Neural cell (in vitro differentiated cells): ENCODE measurements at regions not wholly inside any gene's neighbourhood (a gene's known extent, or its start where the extent isn't known, plus 50 kb on each side); places are given as distances from the start of the nearest gene placed in this dataset.

Source experiments
- H2AFZ ChIP-seq: fragments of 200-600, 300-800 bp; sonication (generic), shearing (Covaris generic); 2 replicates; pipeline ENCODE4 v1.6.0; 2014; ENCODE audit warnings: low read depth, mild to moderate bottlenecking, antibody characterized with exemption, low read length, moderate library complexity
- H3F3A ChIP-seq: fragments of 200-600 bp; shearing (Covaris generic); 2 replicates; pipeline ENCODE4 v1.6.1; 2016; ENCODE audit warnings: mild to moderate bottlenecking, moderate library complexity, mixed read lengths, antibody characterized with exemption, low read length; ENCODE audit not compliant: insufficient read depth, poor library complexity, severe bottlenecking
- H3K27ac ChIP-seq: fragments of 200-600, 300-800 bp; sonication (generic), shearing (Covaris generic); 2 replicates; pipeline ENCODE4 v1.5.1; 2014; ENCODE audit warnings: mild to moderate bottlenecking, low read length, moderate library complexity
- H3K27me3 ChIP-seq: fragments of 300-800, 200-600 bp; sonication (generic), shearing (Covaris generic); 2 replicates; pipeline ENCODE4 v1.6.0; 2014; ENCODE audit warnings: mild to moderate bottlenecking, low read depth, low read length, moderate library complexity; ENCODE audit not compliant: insufficient read depth
- H3K36me3 ChIP-seq: fragments of 300-800, 200-600 bp; sonication (generic), shearing (Covaris generic); 2 replicates; pipeline ENCODE4 v1.5.1; 2014; ENCODE audit warnings: mild to moderate bottlenecking, antibody characterized with exemption, low read length, moderate library complexity; ENCODE audit not compliant: insufficient read depth
- H3K4me2 ChIP-seq: fragments of 300-800, 200-600 bp; sonication (generic), shearing (Covaris generic); 2 replicates; pipeline ENCODE4 v1.6.0; 2014; ENCODE audit warnings: mild to moderate bottlenecking, low read length
- H3K4me3 ChIP-seq: fragments of 300-800, 200-600 bp; sonication (generic), shearing (Covaris generic); 2 replicates; pipeline ENCODE4 v1.5.1; 2014; ENCODE audit warnings: mild to moderate bottlenecking, low read length, moderate library complexity
- H3K79me2 ChIP-seq: fragments of 200-600 bp; shearing (Covaris generic); replicated peaks from 2 replicates; pipeline ENCODE4 v1.6.0; 2014; ENCODE audit warnings: mild to moderate bottlenecking, low read length, moderate library complexity; ENCODE audit not compliant: insufficient read depth
- H3K9ac ChIP-seq: fragments of 300-800, 200-600 bp; sonication (generic), shearing (Covaris generic); 2 replicates; pipeline ENCODE4 v1.6.1; 2016; ENCODE audit warnings: mild to moderate bottlenecking, low read length, mixed read lengths
- H3K9me2 ChIP-seq: fragments of 200-600 bp; shearing (Covaris generic); 2 replicates; pipeline ENCODE4 v1.6.1; 2016; ENCODE audit warnings: mild to moderate bottlenecking, low read length, mixed read lengths; ENCODE audit not compliant: insufficient read depth
- H3K9me3 ChIP-seq: fragments of 200-600, 300-800 bp; sonication (generic), shearing (Covaris generic); 2 replicates; pipeline ENCODE4 v1.6.1; 2016; ENCODE audit warnings: mild to moderate bottlenecking, mixed run types, low read length, moderate library complexity, mixed read lengths
- H4K20me1 ChIP-seq: fragments of 200-600 bp; shearing (Covaris generic); 2 replicates; pipeline ENCODE4 v1.6.1; 2016; ENCODE audit warnings: mild to moderate bottlenecking, mixed run types; ENCODE audit not compliant: insufficient read depth
- CTCF ChIP-seq: fragments of 450-650 bp; IDR thresholded peaks from 2 replicates; pipeline ENCODE4 v1.5.1; 2014; ENCODE audit warnings: antibody characterized with exemption, mild to moderate bottlenecking, moderate library complexity; ENCODE audit not compliant: poor library complexity, severe bottlenecking
- EP300 ChIP-seq: fragments of 450-650 bp; conservative IDR thresholded peaks from 2 replicates; pipeline ENCODE4 v1.6.1; 2014; ENCODE audit warnings: antibody characterized with exemption, mild to moderate bottlenecking, moderate library complexity; ENCODE audit not compliant: poor library complexity, severe bottlenecking
- EZH2 ChIP-seq: fragments of 200-600, 300-800 bp; shearing (Covaris generic), sonication (generic); IDR thresholded peaks from 2 replicates; pipeline ENCODE4 v1.6.1; 2014; ENCODE audit warnings: antibody characterized with exemption, low read length, borderline replicate concordance, mild to moderate bottlenecking; ENCODE audit not compliant: insufficient read depth, poor library complexity, severe bottlenecking
- MXI1 ChIP-seq: fragments of 450-650 bp; conservative IDR thresholded peaks from 2 replicates; pipeline ENCODE4 v1.6.1; 2014; ENCODE audit warnings: antibody characterized with exemption, mild to moderate bottlenecking; ENCODE audit not compliant: poor library complexity, severe bottlenecking
- POLR2AphosphoS5 ChIP-seq: IDR thresholded peaks from 2 replicates; pipeline ENCODE4 v1.6.1; 2012
- RAD21 ChIP-seq: fragments of 450-650 bp; conservative IDR thresholded peaks from 2 replicates; pipeline ENCODE4 v1.6.1; 2014; ENCODE audit warnings: antibody characterized with exemption, mild to moderate bottlenecking, moderate library complexity
- REST ChIP-seq: IDR thresholded peaks from 2 replicates; pipeline ENCODE4 v1.6.1; 2012; ENCODE audit warnings: borderline replicate concordance
- SMC3 ChIP-seq: fragments of 450-650 bp; conservative IDR thresholded peaks from 2 replicates; pipeline ENCODE4 v1.6.1; 2014; ENCODE audit warnings: antibody characterized with exemption, mild to moderate bottlenecking, moderate library complexity; ENCODE audit not compliant: poor library complexity
- TAF1 ChIP-seq: IDR thresholded peaks from 2 replicates; pipeline ENCODE4 v1.6.1; 2012; ENCODE audit warnings: low read depth

- Histone ChIP-seq H3K27ac (no peak overlapping the region), H3K9me3 (no peaks in the 10 kb centered on the region), H3F3A (no peaks in the 10 kb centered on the region), H3K4me3 (peak overlapping the region; percentile 25), H3K9ac (no peak overlapping the region), H3K27me3 (no peaks in the 10 kb centered on the region), H3K4me2 (no peak overlapping the region), H3K36me3 (no peaks in the 10 kb centered on the region), H2AFZ (no peak overlapping the region), H3K9me2 (no peaks in the 10 kb centered on the region), H3K79me2 (no peaks in the 10 kb centered on the region), H4K20me1 (no peaks in the 10 kb centered on the region)
- no peak for TF ChIP-seq REST
- no peak for TF ChIP-seq RAD21
- TF ChIP-seq EP300, result no peak
- no peak for TF ChIP-seq EZH2
- TF ChIP-seq POLR2AphosphoS5, result no peak
- no peak for TF ChIP-seq MXI1
Observed at GRCh38 chr1:57696043-57696442, 272.2 kb upstream of the DAB1 start.

GRCh38 chr1:57686306-57686705, 262.4 kb upstream of the DAB1 start:
- Histone ChIP-seq H3F3A (no peaks in the 10 kb centered on the region), H3K79me2 (no peaks in the 10 kb centered on the region), H3K27me3 (no peaks in the 10 kb centered on the region), H3K27ac (no peak overlapping the region), H2AFZ (no peak overlapping the region), H3K9me3 (no peaks in the 10 kb centered on the region), H3K36me3 (no peaks in the 10 kb centered on the region), H3K4me3 (no peak overlapping the region), H3K4me2 (no peak overlapping the region), H3K9me2 (no peaks in the 10 kb centered on the region), H4K20me1 (no peaks in the 10 kb centered on the region), H3K9ac (no peak overlapping the region)
- TF ChIP-seq EP300 (no peak), RAD21 (no peak), EZH2 (no peak), TAF1 (no peak), CTCF (no peak), MXI1 (no peak), REST (no peak), SMC3 (no peak), POLR2AphosphoS5 (no peak)
